ENCODE measurements at regions not wholly inside any gene's neighbourhood (a gene's known extent, or its start where the extent isn't known, plus 50 kb on each side); places are given as distances from the start of the nearest gene placed in this dataset.

DNA sequence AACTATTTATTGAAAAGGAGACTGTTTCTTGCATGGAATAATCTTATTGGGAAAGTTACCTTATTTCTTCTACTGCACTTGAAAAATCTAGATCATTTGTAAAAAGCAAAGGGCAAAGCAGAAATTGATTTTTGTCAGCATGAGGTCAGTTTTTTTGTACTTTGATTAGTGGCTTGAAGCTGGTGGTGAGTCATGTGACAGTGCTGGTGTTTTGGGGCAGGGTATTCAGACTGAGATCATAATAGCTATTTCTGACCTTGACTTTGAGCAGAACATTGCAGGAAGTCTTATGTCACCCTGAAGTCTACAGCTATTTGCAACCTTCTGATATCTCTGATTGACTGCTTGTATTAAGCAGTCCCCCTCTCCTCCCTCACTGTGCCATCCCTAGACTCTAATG, 66.3 kb upstream of the SORCS3 start:
- DNase-seq (ENCODE audit: low read depth in 2 of 2), result no peak

DNA sequence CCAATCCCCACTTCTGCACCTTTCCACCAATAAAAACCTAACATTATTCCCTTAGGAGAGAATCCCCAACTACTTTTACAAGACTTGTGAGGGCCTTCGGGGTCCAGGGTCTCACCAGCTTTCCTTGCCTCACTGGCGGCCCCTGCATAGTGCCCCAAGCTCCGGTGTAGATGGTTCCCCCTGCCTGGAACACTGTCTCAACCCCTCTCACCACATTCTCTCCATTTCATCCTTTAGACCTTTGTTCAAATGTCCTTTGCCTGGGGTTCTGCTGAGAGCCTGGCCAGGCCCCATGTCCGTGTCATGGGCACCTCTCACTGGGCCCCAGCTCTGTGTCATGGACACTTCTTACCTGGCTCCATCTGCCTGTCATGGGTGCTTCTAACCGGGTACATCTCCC, 64.5 kb upstream of the SORCS3 start:
- no peak for DNase-seq (ENCODE audit: low read depth in 2 of 2)

DNA sequence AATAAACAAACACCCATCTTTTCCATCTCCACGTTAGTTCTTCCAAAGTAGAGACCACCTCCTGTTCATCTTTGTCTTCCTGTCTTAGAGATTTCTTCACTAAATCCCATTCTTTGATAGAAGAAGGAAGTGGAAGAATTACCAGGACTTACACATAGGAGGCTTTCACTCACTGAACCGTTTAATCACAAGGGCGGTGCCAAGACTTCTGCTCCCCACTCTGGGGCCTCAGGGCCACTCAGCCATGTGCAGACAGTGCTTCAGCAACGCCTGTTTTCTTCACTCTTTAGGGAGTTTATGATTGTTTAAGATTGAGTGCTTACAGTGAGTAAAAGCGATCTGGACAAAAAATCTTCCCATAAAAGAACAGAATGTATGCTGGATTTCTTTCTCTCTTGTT, 63.9 kb upstream of the SORCS3 start:
- no peak for DNase-seq (ENCODE audit: low read depth in 2 of 2)

DNA sequence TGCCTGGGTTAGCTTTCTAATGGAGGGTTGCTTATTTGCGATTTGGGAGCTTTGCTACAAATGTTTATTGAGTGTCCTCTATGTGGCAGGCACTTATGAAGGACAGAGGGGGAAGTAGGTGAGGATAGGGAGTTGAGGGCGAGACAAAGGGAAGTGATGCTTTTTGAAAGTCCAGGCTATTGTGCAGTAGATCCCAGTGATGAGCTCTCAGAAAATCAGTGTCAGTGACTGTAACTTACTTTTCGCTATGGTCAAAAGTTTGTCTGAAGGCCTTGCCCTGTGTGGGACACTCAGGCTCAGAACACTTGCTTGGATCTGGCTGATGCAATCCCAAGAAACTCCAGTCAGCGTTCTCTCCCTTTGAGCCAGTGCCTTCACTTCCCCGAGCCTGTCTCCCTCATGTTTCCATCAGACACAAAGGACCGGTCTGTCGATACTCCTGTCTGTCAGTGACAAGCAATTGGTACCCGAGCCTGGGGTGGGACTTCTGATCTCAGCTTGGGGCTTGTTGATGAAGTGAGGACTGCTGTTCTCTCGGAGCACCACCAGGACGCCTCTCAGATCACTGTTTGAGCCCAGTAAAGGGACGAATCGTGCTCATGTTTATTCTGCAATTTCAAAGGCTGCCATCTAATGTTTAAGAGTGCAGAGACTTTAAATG, 63.1 kb upstream of the SORCS3 start:
- peak; percentile 8 to 12 for DNase-seq (ENCODE audit: low read depth in 2 of 2)

DNA sequence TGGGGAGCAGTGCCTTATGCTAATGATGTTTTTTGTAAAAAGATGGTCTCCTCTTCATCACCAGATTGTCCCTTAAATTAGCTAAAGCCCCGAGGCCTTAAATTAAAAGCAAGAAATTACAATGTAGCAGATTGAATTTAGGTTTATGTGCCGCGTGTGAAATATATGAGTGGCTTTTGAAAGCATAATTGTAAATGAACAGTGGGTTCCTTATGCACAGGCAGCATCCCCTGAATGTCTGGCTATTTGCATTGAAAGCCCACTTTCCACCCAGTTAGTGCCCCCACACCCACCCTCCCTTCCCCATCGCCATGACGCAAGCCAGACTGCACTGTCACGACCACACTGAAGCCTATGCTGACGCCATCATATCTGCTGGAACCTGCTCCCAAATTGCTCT, 62.4 kb upstream of the SORCS3 start:
- no peak for DNase-seq (ENCODE audit: low read depth in 2 of 2)

DNA sequence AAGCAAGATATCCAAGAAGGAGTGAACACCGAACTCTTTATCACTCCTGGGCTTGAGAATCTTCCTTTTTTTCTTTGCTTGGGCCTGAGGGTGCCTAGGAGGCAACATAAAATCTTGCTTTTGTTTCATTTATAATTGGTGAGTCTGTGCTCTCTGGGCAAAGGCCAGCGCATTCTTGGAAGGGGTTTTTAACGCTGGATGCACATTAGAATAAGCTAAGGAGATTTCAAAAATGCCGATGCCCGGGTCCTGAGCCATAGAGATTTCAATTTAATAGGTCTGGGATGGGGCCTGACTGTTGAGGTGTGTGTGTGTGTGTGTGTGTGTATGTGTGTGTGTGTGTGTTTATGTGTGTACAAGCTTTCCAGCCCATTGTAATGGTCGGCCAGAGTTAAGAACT, 62.0 kb upstream of the SORCS3 start:
- DNase-seq (ENCODE audit: low read depth in 2 of 2), result no peak

DNA sequence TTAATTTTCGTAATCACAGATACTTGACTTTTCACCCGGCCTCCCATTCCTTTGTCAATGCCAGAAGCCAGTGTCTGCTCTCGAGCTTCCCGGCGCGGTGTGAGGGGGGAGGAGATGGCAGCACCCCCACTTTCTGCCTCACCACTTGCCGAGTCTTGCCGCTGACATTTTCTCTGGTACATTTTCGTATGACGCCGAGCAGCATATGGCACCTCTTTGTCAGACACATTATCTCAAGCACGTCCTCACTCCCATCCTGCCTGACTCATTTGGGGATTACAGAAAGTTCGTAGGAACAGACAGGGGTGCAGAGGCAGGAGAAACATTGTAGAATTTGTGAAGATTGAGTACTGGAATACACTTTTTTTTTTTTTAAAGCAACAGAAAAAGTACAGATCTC, 60.8 kb upstream of the SORCS3 start:
- DNase-seq (ENCODE audit: low read depth in 2 of 2), result peak; percentile 12 to 19

DNA sequence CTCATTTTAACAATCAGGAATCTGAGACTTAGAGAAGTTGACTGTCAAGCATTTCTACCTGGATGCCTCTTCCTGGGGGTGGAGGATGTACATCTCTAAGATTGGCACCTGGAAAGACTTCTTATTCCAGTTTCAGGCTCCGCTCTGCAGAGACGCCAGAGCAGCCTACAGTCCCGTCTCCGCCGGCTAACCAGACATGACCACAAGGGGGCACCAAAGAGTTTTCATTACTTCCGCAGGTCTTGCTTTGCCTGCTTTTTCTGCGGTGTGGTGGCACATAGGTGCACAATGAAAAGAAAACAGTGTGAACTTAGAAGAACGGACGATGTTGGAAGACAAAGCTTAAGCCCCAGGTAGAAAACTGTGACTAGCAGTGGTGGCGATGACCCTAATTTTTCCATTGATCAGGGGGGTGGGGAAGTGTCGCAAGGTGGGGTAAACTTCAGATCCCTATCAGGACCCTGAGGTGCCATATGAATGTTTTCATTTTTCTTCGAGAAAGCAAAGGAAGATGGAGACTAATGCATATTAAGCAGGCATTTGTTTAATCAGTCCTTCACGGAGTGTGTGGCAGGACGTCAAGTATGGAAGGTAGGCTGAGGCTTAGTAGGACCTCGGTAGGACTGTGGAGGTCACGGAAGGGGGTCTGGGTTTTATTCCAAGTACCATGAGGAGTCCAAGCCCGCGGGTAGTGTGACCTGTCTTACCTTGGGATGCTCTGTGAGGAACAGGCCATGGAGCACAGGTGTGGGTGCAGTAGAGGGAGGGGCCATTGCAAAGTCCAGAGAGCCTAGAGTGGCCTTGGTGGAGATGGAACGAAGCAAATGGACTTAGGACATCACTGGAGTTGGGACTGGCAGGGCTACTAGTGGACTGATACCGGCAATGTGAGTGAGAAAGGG, 60.1 kb upstream of the SORCS3 start:
- DNase-seq (ENCODE audit: low read depth in 2 of 2), result peak; percentile 26 to 31

DNA sequence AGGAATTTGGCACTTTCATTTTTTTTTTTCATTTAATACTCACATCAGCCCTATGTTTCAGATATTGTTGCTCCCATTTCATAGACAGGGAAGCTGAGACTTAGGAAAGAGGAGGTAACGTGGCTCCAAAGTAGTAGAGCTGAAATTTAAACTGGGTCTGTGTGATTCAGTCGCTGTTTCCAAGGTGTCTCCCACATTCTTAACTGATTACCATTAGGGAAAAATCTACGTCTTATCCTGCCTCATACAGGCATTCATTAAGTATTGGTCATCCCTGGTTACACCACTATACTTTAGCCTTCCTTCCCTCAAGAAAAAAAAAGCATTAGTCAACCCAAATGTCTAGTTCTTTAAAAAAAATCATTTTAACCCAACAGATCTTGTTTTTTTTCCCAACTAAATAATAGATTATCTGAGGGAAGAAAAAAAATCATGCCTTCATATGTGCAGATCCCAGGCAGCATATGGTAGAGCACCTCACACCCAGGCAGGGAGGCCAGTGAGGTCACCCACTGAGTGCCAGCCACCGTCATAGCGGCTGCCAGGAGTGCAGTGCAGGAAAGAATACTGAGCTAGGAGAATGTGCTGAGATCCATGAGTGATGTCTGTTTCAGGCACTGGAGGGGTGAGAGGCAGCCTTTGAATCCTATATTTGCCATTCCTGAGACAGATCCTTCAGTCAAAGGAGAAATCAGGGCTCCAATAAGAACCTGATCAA, 59.0 kb upstream of the SORCS3 start:
- DNase-seq (ENCODE audit: low read depth in 2 of 2), result peak; percentile 30 to 34

DNA sequence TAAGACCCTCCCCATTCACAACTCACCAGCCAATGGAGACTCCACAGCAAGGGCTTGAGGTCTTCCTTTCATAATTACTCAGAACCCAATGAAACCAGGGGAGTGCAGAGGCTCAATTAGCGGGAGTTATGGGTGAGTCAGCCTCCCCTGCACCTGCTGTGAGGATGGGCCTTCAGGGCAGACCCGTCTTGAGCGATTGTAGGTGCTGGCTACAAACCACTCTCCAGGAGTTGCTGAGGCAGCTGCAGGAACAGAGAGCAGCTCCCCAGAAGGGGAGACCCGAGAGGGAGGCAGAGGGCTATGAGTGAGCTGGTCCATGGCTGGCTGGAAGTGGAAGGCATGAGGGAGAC, 58.5 kb upstream of the SORCS3 start:
- DNase-seq (ENCODE audit: low read depth in 2 of 2), result no peak

DNA sequence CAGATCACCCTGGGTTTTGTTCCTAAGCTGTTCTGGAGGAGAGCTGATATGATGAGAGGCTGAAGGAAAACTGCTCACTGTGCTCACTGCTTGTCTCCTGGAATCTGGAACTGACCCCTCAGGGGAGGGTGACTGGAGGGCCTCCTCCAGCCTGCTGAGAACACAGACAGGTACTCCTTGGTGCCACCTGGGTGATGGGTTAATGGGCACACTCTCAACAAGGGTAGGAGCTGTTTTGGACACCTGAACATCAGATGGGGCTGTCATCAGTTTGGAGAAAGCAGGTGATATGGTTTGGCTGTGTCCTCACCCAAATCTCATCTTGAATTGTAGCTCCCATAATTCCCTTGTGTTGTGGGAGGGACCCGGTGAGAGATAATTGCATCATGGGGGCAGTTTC, 58.1 kb upstream of the SORCS3 start:
- DNase-seq (ENCODE audit: low read depth in 2 of 2), result no peak

DNA sequence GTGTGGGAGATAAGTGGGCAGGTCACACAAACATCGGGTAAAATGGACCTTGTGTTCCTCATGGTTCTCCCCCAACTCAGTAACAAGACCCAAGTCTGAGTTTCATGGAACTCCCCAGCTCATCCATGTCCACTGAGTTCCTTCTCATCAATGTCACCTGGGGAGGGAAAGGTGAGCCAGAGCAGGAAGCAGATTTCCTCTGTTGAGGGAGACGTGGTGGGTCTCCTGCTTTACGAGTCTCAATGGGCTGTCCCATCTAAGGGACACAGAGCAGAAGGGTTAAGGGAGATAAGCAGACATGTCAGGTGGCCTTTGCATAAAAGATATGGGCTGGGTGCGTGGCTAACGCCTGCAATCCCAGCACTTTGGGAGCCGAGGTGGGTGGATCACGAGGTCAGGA, 56.5 kb upstream of the SORCS3 start:
- DNase-seq (ENCODE audit: low read depth in 2 of 2), result no peak

DNA sequence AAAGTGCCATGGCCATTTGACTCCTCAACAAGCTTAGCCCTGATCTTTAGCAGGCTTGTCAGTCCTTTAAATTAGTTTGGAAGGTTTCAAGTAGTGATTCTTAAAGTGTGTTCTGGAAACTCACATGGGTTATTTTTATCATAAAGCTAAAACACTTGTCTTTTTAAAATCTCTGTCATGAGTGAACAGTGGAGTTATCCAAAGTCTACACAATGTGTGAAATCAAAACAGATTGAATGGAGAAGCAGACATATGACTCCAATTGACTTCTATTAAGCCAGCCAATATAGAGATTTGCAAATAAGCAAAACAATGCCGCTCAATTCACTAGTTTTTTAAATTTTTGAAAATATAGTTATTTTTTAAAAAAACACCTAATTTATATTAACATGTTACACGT, 53.3 kb upstream of the SORCS3 start:
- no peak for DNase-seq (ENCODE audit: low read depth in 2 of 2)

DNA sequence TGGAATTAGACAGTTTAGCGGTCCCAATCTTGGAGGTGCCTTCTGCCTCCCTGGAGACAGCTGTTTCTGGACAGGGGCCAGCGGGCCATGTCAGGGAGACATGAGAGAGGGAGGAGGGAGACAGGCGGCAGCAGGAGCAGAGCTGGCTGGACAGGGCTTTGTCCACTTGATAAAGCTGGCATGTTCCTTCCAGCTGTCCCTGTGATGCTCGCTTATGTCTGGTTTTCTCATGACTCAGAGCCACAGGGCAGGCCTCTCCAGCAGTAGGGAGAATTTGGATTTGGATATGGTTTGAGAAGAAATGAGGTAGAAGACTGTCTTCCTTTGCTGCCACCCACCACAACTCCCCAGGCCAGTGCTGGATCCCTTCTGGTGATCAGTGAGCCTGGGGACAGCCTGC, 51.7 kb upstream of the SORCS3 start:
- DNase-seq (ENCODE audit: low read depth in 2 of 2), result no peak

DNA sequence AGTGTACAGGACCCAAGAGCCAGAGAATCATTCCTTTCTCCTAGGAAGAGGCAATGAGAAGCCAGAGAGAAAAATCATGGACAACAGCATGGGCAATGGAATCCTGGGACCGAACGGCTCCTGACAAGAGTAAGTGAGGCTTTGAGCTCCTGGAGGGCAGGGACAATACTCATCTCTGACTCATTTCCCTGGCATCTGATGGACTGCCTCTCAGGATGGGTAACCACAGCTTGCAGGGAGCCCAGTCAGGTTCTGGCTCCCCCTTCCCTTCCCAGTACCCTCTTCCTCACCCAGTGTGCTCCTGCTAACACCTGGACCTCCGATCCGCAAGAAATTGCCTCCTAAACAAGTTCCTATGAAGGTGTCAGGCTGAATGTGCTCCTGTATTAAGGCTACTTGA, 51.2 kb upstream of the SORCS3 start:
- peak; percentile 6 to 12 for DNase-seq (ENCODE audit: low read depth in 2 of 2)
